Activated CD4-positive, alpha-beta T cell treated with anti-CD3 and anti-CD28 coated beads for 4 hours (primary cell): ENCODE measurements at regions not wholly inside any gene's neighbourhood (a gene's known extent, or its start where the extent isn't known, plus 50 kb on each side); places are given as distances from the start of the nearest gene placed in this dataset.

Source experiments
- DNase-seq, 2 donors: peaks; one replicate each; pipeline ENCODE4 v3.0.0-alpha.2; 2020

GRCh38 chr20:24376311-24377099 is 92.9 kb upstream of the SYNDIG1 start:
- no peak for DNase-seq

- DNase-seq: no peak
These were observed 96.1 kb upstream of the SYNDIG1 start for GRCh38 chr20:24373372-24373771.

GRCh38 chr20:24370911-24371695 is 98.3 kb upstream of the SYNDIG1 start:
- DNase-seq: no peak

- DNase-seq: no peak
These were observed 99.2 kb upstream of the SYNDIG1 start for GRCh38 chr20:24370249-24370648.

GRCh38 chr20:24368253-24368652 is 101.2 kb upstream of the SYNDIG1 start:
- no peak for DNase-seq

- DNase-seq: no peak
These were observed 103.0 kb upstream of the SYNDIG1 start for GRCh38 chr20:24366336-24367004.

GRCh38 chr20:24365670-24366069 is 103.8 kb upstream of the SYNDIG1 start:
- DNase-seq: no peak

- no peak for DNase-seq
These were observed 104.9 kb upstream of the SYNDIG1 start for GRCh38 chr20:24364482-24364881.

GRCh38 chr20:24363031-24363430 is 106.4 kb upstream of the SYNDIG1 start:
- DNase-seq: no peak

- no peak for DNase-seq
These were observed 107.3 kb upstream of the SYNDIG1 start for GRCh38 chr20:24362080-24362479.

GRCh38 chr20:24361541-24361940 is 107.9 kb upstream of the SYNDIG1 start:
- DNase-seq: no peak

GRCh38 chr20:24360531-24360930 is 108.9 kb upstream of the SYNDIG1 start:
- no peak for DNase-seq

- no peak for DNase-seq
These were observed 110.0 kb upstream of the SYNDIG1 start for GRCh38 chr20:24359321-24360027.

GRCh38 chr20:24357931-24358330 is 111.5 kb upstream of the SYNDIG1 start:
- no peak for DNase-seq

- DNase-seq: no peak
These were observed 112.3 kb upstream of the SYNDIG1 start for GRCh38 chr20:24357177-24357576.

- no peak for DNase-seq
These were observed 116.2 kb upstream of the SYNDIG1 start for GRCh38 chr20:24353135-24353690.

- DNase-seq: no peak
These were observed 118.5 kb upstream of the SYNDIG1 start for GRCh38 chr20:24350923-24351368.

- DNase-seq: no peak
These were observed 127.6 kb upstream of the SYNDIG1 start for GRCh38 chr20:24341781-24342180.

- no peak for DNase-seq
These were observed 128.5 kb upstream of the SYNDIG1 start for GRCh38 chr20:24340933-24341332.

- DNase-seq: no peak
These were observed 130.2 kb upstream of the SYNDIG1 start for GRCh38 chr20:24339210-24339641.

GRCh38 chr20:24337551-24337950 is 131.9 kb upstream of the SYNDIG1 start:
- no peak for DNase-seq

- no peak for DNase-seq
These were observed 132.4 kb upstream of the SYNDIG1 start for GRCh38 chr20:24337069-24337468.

- DNase-seq: no peak
These were observed 134.6 kb upstream of the SYNDIG1 start for GRCh38 chr20:24334830-24335229.
